ENCODE measurements at regions not wholly inside any gene's neighbourhood (a gene's known extent, or its start where the extent isn't known, plus 50 kb on each side); places are given as distances from the start of the nearest gene placed in this dataset.

GRCh38 chr5:143755966-143756365, 56.0 kb upstream of the HMHB1 start:
- TF ChIP-seq, protein P1, sequence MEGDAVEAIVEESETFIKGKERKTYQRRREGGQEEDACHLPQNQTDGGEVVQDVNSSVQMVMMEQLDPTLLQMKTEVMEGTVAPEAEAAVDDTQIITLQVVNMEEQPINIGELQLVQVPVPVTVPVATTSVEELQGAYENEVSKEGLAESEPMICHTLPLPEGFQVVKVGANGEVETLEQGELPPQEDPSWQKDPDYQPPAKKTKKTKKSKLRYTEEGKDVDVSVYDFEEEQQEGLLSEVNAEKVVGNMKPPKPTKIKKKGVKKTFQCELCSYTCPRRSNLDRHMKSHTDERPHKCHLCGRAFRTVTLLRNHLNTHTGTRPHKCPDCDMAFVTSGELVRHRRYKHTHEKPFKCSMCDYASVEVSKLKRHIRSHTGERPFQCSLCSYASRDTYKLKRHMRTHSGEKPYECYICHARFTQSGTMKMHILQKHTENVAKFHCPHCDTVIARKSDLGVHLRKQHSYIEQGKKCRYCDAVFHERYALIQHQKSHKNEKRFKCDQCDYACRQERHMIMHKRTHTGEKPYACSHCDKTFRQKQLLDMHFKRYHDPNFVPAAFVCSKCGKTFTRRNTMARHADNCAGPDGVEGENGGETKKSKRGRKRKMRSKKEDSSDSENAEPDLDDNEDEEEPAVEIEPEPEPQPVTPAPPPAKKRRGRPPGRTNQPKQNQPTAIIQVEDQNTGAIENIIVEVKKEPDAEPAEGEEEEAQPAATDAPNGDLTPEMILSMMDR (IDR thresholded peaks at IDR 0.05; ENCODE audit: low read length) = no peak
- TF ChIP-seq EZH2 (optimal IDR thresholded peaks at IDR 0.05; ENCODE audit: low read depth, low read length) = no peak

Measured in MM.1S (cell line).